NCI-H1436 (cell line): ENCODE measurements at regions not wholly inside any gene's neighbourhood (a gene's known extent, or its start where the extent isn't known, plus 50 kb on each side); places are given as distances from the start of the nearest gene placed in this dataset.

ENCODE experiments used
- DNase-seq: peaks from one replicate; lab custom pipeline; 2025; lab: John Stamatoyannopoulos, UW

- DNase-seq, result peak; percentile 78
Measured at GRCh38 chr10:132467464-132468149, 70.0 kb upstream of the INPP5A start.

GRCh38 chr10:132468216-132468615, 69.4 kb upstream of the INPP5A start:
- DNase-seq, result peak; percentile 75

GRCh38 chr10:132468651-132469050, 68.9 kb upstream of the INPP5A start:
- DNase-seq, result no peak

- DNase-seq, result peak; percentile 90
Measured at GRCh38 chr10:132469197-132469884, 68.2 kb upstream of the INPP5A start.

- no peak for DNase-seq
Measured at GRCh38 chr10:132470410-132471124, 67.0 kb upstream of the INPP5A start.

GRCh38 chr10:132471125-132471451, 66.5 kb upstream of the INPP5A start:
- no peak for DNase-seq

- DNase-seq, result no peak
Measured at GRCh38 chr10:132471484-132471883, 66.1 kb upstream of the INPP5A start.

- no peak for DNase-seq
Measured at GRCh38 chr10:132475086-132475485, 62.5 kb upstream of the INPP5A start.

- no peak for DNase-seq
Measured at GRCh38 chr10:132476146-132477065, 61.2 kb upstream of the INPP5A start.

GRCh38 chr10:132477066-132477397, 60.6 kb upstream of the INPP5A start:
- no peak for DNase-seq

- no peak for DNase-seq
Measured at GRCh38 chr10:132477398-132478340, 59.9 kb upstream of the INPP5A start.

GRCh38 chr10:132478341-132479023, 59.1 kb upstream of the INPP5A start:
- no peak for DNase-seq

- DNase-seq, result no peak
Measured at GRCh38 chr10:132479024-132479602, 58.5 kb upstream of the INPP5A start.

GRCh38 chr10:132479603-132480221, 57.9 kb upstream of the INPP5A start:
- DNase-seq, result no peak

- DNase-seq, result no peak
Measured at GRCh38 chr10:132480356-132480755, 57.2 kb upstream of the INPP5A start.

- no peak for DNase-seq
Measured at GRCh38 chr10:132481690-132482089, 55.9 kb upstream of the INPP5A start.

- DNase-seq, result no peak
Measured at GRCh38 chr10:132482090-132482800, 55.3 kb upstream of the INPP5A start.

GRCh38 chr10:132483394-132483793, 54.2 kb upstream of the INPP5A start:
- DNase-seq, result no peak

- DNase-seq, result no peak
Measured at GRCh38 chr10:132484922-132485321, 52.7 kb upstream of the INPP5A start.
